Erythroblast (primary cell): ENCODE measurements at regions not wholly inside any gene's neighbourhood (a gene's known extent, or its start where the extent isn't known, plus 50 kb on each side); places are given as distances from the start of the nearest gene placed in this dataset.

Experiments
- GATA1 ChIP-seq: IDR thresholded peaks from 2 replicates; pipeline ENCODE4 v1.6.1; 2011; ENCODE audit warnings: low read depth, mild to moderate bottlenecking, control low read depth, low read length, moderate library complexity
- POLR2A ChIP-seq: IDR thresholded peaks from 2 replicates; pipeline ENCODE4 v1.6.1; 2011; ENCODE audit warnings: mild to moderate bottlenecking, low read length

GRCh38 chr2:158004126-158004764 is 97.4 kb upstream of the UPP2 start:
- TF ChIP-seq POLR2A, result no peak
- TF ChIP-seq GATA1, result no peak
